EL (cell line): ENCODE measurements at regions not wholly inside any gene's neighbourhood (a gene's known extent, or its start where the extent isn't known, plus 50 kb on each side); places are given as distances from the start of the nearest gene placed in this dataset.
"Not testable (repeated sequence)": the region's sequence is repeated elsewhere in the genome, so short reads cannot be mapped to it uniquely, and the experiment has no call there.

Experiments
- DNase-seq: peaks from one replicate; pipeline ENCODE4 v3.0.0-alpha.2; 2016

DNA sequence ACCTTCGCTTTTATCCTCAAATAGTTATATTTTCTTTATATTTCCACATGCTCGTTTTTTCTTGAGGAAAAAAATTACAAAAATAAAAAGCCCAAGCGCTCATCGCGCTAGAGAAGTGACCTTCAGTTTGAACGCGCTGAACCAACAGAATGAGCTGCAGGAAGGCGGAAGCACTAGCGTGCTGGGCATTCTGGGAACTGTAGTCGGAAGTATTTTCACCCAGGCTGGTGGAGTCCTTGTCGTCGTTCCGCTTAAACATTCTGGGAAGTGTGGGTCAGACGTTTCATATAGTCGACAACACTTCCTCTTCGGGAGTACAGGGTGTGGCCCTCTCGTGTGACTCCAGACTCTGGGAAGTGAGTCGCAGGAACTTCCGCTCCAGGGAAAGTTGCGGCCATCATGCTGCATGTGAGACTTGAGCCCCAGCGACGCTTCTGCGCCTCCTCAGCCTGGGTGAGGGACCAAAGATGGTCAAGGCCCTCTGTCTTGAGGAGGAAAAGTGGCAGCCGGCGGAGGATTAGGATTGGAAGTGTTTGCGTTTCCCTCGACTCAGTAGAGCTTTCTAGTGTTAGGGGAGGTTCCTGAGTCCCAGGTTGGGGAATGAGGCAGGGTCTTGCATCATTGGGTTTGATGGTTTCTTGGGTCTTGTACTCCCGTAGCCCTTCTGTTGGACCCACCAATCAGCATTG, 84.1 kb upstream of the GPR39 start:
- DNase-seq, result not testable (repeated sequence)

DNA sequence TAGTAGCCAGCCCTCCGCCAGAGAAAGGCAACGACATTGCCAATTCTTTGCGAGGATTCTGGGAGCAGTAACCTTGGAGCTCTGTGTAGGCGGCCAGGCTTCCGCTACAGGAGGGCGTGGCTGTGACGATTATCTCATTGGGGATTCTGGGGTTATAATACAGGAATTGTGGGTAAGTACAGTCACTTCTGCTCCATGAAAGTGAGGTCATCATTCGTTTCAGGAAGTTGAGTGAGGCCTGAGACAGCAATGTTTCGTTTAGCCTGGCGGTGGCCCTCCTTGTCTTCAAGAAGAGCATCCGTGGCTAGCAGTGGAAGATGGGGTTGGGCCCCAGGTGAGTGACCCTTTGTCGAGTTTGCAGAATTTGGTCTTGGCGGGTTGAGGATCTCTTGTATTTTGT, 79.5 kb upstream of the GPR39 start:
- not testable (repeated sequence) for DNase-seq

DNA sequence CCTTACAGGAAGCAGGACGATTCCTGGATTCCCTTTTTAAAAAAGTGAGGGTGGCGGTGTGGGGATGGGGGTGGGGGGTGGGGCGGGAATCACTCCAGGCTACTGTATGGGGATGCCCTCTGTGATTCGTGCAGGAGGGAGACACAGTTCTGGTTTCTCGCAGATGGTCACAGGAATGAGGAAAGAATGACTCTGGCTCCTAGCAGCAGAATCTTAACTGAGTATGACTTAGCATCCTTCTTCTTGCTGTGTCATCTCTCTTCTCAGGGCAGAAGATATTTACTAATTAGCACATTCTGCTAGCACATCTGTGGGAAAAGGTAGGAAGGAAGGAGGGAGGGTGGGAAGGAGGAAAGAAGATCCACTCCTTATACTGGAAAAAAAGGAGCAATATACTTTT, 78.8 kb upstream of the GPR39 start:
- not testable (repeated sequence) for DNase-seq

DNA sequence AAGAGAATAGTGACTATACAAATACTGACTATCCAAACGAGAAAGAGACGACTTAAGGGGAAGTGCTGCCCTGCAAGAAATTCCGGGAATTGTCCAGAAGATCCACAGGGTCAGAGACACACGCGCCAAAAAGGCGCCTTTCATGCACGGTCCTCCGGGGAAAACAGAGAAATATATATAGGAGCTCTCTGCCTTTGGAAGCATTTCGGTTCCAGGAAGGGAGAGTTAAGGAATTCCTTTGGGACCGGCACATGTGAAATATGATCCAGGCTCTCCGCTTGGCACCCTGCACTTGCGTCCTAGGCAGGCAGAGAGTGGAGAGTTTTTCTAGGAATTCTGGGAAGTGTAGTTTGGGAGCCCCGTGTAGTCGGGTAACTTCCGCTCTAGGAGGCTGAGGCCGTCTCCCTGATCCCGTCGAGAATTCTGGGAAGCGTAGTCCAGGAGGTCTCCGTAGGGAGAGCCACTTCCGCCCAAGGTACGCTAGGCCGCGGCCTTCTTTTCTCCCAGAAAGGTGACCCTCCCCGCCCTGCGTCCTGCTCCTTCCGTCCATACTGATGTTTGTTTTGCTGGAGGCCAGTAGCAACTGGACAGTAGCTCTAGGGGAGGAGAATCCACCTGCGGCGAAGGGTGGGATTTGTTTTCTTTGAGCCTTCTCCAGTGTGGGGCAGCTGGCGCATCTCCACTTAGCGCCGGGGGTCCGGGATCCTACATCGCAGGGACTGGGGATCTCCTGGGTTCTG, 69.4 kb upstream of the GPR39 start:
- DNase-seq, result peak; percentile 74

DNA sequence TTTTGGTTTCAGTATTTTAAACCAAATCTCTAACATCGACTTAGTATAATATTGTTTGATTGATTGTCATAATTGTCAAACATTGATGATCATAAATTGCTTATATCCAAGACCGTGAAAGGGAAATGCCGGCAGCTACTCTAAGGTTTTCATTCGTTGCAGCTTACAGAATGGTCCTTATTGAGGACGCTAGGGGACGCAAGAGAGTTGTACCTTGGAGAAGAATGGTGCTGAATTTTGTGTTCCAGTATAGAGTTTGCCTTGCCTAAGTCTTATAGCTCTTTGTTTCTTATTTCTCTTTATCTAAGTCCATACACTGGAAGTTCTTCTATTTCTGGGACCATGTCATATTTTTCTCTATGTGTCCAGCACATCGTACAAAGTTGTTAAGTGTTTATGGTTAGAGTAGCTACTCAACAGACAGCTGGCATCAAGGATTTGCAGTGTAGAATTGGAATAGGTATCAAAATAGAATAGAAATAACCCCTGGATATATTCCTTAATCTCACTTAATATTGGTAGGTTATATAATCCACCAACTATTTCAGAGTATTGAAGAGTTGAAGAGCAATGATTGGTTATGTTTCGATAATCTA, 67.4 kb upstream of the GPR39 start:
- DNase-seq, result peak; percentile 63

DNA sequence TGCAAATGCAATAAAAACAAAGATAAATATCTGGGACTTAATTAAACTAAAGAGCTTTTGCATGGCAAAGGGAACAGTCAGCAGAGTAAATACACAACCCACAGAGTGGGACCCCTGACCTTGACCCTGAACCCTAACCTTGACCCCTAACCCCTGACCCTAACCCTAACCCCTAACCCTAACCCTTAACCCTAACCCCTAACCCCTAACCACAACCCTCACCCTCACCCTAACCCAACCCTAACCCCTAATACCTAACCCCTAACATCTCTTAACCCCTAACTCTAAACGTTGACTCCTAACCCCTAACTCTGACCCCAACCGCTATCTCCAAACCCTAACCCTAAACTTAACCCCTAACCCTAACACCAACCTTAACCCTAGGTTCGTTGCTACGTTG, 64.9 kb upstream of the GPR39 start:
- DNase-seq, result not testable (repeated sequence)

DNA sequence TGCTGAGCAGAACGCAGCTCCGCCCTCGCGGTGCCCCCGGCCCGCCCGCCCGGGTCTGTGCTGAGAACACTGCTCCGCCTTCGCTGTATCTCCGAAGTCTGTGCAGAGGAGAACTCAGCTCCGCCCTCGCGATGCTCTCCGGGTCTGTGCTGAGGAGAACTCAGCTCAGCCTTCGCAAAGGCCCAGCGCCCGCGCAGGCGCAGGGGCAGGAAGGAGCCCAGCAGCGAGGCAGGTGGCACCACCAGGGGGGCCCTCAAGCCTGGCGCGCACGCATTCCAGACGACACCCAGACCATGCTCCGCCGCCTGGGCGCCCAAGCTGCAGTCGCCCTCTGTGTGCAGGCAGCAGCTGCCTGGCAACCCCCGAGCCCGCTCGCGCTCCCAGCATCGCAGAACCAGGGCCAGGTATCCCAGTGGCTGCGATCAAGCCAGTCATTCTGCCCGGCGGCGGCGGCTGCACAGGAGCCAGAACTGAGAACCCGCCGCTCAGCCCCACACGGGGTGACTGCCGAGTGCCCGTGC, 64.1 kb upstream of the GPR39 start:
- DNase-seq, result peak; percentile 70

DNA sequence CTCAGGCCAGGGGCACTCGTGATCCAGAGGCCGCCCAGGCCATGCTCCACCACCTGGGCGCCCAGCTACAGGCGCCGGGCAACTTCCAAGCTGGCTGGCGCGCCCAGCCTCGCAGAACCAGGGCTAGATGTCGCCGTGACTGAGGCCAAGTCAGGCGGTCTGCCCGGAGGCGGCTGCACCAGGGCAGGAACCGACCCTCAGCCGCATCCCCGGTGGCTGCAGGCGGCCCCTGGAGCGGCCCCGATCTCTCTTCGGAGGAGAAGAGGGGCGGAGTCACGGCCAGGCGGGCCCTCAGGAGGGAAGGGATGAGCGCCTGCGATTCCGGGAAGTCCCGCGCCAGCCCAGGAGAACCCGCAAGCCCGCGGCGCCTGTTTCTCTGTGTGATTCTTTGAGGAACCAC, 63.2 kb upstream of the GPR39 start:
- DNase-seq, result peak; percentile 57

DNA sequence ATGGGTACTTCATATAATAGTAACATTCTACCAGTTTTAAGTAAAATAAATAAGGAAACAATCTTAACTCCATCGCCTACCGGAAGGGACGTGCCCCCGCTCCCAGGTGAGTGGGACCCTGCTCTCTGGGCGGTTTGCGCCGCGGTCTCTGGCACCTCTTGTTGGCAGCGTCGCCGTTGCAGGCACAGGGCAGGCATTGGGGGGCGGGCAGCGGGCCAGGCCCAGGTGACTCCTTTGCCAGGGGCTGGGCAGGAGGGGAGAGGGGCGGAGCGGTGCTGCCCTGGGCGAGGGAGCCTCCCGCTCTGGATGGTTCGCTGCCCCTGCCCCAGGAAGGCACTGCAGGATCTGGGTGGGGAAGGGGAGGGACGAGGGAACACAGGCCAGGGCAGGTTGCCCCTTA, 55.6 kb upstream of the GPR39 start:
- DNase-seq, result not testable (repeated sequence)

DNA sequence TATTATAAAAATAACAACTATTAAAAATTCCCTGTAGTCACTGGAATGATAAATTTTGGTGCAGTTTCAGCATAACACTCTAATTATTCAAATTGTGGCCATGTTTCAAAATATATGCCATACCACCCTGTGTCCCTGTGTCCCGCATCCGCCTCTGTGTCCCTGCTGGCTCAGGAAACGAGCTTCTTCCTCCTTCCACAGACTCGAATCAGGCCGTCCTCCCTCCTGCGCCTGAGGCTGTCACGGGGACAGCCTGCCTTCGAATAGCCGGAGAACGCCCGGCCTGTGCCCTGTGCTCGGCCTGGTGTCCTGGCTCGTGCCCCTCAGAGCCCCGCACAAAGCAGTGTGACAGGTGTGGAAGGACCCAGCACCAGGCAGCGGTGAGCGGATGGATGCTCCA, 55.1 kb upstream of the GPR39 start:
- DNase-seq, result not testable (repeated sequence)

DNA sequence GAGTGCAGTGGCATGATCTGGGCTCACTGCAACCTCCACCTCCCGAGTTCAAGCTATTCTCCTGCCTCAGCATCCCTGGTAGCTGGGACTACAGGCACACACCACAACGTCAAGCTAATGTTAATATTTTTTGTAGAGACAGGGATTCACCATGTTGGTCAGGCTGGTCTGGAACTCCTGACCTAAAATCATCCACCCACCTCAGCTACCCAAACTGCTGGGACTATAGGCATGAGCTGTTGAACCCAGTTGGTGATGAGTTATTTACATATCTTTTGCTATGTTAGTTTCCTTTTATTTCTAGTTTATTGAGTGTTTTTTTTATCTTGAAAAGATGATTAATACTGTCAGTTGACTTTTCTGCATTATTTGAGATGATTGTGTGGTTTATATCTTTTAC, 53.3 kb upstream of the GPR39 start:
- DNase-seq, result not testable (repeated sequence)

DNA sequence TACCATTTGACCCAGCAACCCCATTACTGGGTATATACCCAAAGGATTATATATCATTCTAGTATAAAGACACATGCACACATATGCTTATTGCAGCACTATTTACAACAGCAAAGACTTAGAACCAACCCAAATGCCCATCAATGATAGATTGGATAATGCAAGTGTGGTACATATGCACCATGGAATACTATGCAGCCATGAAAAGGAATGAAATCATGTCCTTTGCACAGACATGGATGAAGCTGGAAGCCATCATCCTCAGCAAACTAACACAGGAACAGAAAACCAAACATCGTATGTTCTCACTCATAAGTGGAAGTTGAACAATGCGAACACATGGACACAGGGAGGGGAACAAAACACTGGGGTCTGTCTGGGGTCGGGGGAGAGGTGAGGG, 50.6 kb upstream of the GPR39 start:
- DNase-seq, result not testable (repeated sequence)

DNA sequence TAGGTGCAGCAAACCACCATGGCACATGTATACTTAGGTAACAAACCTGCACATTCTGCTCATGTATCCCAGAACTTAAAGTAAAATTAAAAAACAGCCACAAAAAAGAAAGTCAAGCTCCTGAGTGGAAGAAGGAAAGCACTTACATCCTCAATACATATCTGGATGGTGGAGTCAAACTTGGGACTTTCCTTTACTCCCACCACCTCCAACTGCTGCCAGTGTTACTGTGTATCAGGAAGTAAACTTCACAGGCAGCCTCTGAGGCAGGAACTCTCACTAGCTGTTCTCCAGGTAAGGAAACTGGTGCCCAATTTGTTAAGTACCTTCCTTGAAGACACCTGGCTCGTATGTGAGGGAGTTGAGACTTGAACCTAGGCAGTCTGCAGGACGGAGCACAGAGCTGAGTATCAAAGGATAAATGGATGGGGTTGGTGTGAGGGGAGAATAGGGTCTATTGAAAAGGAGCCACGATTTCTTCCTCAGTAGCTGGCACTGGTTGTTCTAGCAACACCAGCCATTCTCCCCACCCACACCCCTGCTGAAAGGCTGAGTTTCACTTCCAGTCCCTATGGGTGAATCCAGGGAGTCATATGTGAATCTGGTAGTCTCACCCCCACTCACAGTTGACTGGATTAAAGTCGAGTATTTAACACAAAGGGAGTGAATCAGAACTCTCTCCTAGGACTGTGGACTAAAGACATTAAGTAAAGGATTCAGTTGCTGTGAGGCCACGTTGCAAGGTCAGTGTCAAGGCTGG, 50.0 kb upstream of the GPR39 start:
- no peak for DNase-seq
